Hematopoietic multipotent progenitor cell treated with erythropoietin and hydrocortisone succinate and interleukin-3 and kit ligand, for 6 days (in vitro differentiated cells): ENCODE measurements at regions not wholly inside any gene's neighbourhood (a gene's known extent, or its start where the extent isn't known, plus 50 kb on each side); places are given as distances from the start of the nearest gene placed in this dataset.

Experiments used
- DNase-seq: peaks from one replicate; pipeline ENCODE4 v3.0.0-alpha.2; 2015

DNA sequence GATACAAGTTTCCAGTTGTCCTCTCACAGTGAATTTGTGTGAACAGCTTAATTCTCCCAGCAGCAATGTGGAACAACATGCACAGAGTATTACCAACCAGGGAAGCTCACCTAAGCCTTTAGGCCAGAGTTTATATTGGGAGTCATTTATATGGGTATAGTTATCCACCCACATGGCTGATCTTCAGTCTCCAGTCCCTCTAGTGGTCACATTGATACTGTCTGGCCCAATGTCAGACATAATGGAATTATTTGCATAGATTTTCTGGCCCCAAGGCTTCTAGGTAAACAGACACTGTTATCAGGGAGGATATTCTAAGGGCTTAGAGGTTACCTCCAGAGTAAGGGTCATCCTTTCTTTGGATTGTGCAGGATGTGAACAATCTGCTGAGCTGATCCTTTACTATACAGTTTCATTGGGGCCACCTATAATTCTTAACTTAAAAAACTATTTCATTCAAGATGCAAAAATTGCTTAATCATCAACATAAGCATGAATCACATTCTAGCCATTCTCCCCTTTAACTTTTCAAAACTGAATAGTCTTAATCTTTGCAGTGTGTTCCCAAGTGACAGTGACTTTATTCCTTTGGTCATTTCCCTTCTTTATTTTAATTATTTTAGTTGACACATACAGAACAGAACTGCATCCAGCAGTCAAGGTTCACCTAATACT is 210.9 kb downstream of the LTN1 start:
- DNase-seq: peak; percentile 73

DNA sequence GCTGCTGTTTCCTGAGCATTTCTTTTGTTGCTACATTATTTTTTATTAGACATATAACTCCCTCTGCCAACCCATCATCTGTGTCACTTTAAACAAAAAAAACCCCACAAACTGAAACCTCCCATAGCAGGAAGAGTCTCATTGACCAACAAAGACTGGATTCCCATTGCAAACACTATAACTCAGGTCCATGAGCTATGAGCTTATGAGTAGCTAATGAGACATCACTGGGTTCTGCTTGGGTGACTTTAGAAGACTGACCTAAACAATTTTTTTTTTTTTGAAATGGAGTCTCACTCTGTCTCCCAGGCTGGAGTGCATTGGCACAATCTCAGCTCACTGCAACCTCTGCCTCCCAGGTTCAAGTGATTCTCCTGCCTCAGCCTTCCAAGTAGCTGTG is 212.8 kb downstream of the LTN1 start:
- DNase-seq: no peak

DNA sequence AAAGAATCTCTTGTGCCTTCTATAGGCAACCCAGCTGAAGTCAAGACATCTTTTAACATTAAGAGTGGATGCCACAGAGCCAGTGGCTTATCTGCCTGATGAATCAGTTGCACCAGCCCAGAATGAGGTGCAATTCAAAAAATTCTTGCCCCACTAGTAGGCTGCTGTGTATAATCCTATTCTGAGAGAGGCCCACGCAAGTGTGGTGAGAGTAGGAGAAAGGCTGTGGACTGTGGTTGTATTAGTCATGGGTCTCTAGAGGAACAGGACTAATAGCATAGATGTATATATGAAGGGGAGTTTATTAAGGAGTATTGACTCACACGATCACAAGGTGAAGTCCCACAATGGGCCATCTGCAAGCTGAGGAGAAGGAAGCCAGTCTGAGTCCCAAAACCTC is 216.4 kb downstream of the LTN1 start:
- DNase-seq: no peak

- DNase-seq: no peak
Observed at GRCh38 chr21:28775071-28775470, 217.6 kb downstream of the LTN1 start.

- no peak for DNase-seq
Observed at GRCh38 chr21:28773036-28773435, 219.6 kb downstream of the LTN1 start.

DNA sequence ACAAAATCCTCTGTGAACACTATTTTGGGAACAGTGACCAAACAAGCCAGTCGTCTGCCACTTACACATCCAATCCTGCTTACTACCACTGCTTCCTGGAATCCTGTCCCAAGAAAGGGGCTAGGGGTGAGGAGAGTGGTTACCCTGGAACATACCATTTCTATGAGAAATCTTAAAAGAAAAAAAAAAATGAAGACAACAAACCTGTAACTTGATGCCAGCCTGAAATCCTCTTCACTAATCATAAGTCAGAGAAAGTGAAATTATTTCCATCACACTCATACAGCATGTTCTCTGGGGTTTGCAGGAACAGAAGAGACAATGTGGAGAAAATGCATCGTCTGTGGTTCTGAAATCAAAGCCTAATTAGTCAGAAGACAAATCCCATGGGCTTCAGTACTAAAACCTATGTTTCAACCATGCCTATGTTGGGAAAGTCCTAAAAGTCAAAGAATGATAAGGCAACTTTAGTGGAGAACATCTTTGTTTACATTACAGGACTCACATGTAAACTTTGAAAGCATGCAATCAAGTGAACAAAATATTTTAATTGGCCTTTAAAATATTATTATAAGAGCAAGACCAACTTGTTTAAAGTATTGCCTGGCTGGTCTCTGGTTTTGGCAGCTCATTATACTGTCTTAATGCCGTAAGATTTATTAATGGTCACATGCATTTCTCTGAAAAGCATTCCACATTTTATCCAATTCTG is 220.7 kb downstream of the LTN1 start:
- DNase-seq: no peak

DNA sequence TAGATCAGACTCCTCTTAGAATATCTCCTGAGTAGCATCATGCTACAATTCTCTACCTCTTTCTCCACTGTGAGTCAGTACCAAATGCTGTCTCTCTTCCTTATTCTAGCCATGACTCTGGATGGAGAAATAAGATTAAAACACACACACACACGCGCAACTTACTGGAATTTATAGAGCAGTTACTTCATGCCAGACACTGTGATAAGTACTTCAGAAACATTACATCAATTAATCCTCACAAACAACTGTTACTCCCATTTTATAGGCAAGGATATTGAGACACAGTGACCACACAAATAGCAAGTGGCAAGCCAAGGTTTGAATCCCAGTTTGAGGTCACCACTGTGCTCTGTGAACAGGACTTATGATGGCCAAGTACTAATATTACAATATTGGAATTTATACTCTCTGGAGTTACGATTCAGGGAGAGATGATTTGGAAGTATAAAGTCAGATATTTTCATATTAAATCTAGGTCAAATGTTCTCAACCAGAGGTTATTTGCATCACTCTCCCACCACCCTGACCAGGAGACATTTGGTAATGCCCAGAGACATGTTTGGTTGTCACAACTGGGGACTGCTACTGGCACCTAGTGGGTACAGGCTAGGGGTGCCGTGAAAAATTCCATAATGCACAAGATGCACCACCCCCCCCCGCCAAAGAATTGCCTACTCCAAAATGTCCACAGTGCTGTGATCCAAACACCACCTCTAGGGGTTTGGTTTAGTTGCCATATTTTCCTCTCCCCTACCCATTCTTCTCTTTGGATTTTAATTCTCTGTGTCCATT is 221.6 kb downstream of the LTN1 start:
- no peak for DNase-seq

DNA sequence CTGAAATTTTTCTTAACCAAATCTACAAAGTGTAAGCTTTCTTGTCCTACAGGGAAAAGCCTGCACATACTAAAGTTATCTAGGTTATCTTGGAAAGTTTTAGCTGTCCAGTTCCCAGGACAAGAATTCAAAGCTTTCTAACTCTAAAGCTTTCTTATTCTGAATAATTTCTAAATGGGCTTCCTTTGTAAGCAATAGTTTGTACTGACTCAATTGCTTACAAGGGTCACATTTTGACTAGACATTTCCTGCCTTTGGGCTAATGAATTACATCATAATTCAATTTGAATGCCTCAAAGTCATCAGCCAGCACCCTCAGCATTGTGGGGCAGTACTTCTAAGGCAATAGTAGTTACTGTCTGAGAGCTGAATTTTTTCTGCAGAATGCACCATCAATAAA is 223.0 kb downstream of the LTN1 start:
- no peak for DNase-seq

GRCh38 chr21:28768753-28769152 is 223.9 kb downstream of the LTN1 start:
- DNase-seq: no peak

DNA sequence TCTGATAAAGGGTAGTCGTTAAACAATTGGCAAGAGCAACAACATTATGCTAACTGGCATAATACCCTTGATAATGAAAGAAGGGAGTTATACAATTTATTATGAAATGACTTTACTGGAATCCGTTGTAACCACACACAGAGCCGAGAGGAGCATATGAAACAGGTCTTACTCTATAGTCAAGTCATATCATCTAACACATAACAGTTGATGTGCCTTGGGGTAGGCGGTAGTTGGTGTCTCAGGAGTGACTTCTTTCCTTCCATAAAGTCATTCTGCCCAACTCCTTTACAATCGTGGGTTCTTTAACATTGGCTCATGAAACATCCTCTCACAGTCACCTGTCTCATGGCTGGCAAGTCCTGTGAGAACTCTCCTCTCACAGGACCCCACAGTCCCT is 225.2 kb downstream of the LTN1 start:
- no peak for DNase-seq

DNA sequence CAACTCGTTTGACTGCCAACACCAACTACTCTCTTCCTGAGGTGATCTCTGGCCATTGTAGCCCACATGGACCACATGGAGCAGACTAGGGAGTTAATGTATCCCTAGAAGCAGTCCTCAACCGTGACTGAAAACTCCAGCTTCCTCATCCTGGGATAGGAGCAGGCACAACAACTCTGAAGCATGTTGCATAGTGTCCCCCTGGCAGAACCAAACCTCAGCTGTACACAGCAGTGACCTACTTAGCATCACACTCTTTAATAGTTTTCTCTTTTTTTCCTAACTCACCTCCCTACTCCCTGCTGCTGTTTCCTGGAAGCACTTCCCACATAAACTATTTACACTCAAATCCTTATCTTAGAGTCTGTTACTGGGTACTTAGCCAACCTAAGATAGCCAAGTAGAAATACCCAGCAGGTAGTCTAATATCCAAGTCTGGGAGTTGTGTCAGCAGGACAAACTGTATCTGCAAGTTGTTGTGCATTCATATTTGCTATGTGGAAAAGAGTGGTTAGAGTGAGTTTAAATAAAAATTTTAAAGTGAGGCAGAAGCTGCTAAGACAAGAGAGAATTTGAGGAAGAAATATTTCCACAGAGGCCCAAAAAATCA is 228.8 kb downstream of the LTN1 start:
- DNase-seq: no peak

GRCh38 chr21:28762357-28762735 is 230.3 kb downstream of the LTN1 start:
- DNase-seq: no peak

DNA sequence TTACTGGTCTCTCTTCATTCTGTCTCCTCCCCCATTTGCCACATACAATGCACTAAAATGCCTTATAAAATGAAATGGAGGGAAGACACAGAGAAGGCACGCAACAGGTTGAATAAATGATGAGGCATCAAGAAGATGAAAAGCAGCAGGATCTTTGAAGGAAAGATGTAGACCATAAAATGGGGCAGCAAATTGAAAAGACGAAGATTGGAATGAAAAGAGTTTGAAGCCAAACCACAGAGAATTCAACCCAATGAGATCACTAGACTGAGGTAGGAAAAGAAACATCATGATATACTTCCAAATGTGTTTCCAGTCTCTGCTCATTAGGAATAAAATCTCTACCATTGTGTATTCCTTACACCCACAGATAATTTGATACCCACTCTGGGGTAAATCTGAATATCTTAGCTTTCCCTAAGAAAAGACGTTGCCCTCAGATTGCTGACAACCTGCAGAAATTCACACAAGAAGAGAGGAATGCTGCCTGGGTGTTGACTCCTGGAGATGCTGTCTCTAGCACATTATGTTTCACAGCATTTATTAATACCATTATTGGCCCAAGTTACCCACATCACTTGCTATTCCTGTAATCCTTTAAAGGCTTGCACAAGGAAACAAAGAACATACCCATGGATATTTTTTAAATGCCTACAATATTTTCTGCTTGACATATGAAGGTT is 230.9 kb downstream of the LTN1 start:
- DNase-seq: no peak

GRCh38 chr21:28758883-28759242 is 233.8 kb downstream of the LTN1 start:
- no peak for DNase-seq

DNA sequence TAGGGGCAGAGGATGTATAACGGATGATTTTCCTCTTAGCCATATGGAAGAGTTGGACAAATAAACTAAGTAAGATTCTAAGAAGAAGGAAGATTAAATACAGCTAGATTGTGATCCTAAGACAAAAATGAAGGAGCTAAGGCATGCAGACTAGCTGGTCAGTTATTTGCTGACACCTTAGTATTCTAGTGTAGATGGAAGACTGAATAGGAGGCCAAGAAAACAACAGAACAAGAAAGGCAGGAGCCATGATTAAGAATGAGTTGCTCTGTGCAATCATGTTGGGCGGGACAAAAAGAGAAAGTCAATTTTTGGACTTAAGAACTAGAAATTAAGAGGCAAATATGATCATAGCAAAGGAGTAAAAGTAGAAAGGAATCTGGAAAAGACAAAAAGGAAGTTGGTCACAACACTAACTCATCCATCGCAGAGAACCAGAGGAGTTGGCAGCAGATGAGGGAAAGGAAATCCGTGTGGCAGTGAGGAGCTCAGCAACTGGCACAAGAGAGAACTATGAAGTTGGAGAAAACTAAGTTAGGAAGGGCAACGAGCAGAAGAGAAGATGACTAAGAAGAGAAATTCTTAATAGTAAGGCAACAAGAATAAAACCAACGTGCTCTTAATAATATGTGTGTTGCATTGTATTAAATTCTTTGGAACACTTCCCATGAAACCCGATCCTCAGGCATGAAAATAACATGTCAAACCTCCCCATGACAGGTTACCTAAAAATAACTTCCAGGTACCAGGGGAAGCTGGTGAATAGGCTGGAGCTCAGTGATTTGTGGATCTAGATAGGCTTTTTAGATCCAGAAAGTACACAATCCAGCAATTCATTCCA is 234.4 kb downstream of the LTN1 start:
- DNase-seq: no peak

DNA sequence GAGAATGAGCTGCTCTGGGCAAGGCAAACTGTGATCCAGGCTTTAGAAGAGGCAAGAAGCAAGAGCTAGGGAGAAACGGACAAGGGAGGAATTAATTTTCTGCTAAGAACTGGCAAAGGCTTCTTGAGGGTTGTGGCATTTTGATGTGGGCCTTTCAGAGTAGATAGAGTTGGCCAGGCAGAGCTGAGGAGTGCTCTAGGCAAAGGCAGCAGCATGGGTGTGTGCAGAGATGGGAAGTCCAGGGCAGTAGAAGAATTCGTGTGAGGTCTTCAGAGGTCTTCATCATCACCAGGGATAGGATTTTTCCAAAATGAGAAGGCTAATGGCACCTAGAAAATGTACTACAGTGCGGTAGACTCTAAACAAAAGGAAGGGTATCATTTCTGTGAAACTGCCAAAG is 237.8 kb downstream of the LTN1 start:
- no peak for DNase-seq

DNA sequence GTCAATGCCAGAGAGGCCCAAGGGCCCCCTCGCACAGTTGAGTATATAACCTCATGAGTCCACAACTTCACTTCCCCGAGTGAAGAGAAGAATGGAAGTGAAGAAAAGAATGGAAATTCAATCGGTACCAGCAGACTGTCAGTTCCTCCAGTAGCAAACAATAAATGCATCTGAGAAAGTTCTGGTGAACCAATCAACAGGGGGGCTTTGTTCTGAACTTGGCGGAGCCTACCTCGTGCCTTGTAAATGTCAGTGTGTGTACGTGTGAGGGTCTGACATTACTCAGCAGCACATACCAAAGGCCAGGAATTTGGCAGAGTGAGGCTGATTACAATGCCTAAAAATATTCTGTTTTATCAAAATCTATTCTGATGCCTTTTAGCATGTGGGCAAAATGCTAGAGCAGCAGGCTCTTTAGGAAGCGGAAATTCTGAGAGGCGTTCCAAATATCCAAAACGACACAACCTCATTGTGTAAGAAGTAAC is 238.5 kb downstream of the LTN1 start:
- DNase-seq: no peak

DNA sequence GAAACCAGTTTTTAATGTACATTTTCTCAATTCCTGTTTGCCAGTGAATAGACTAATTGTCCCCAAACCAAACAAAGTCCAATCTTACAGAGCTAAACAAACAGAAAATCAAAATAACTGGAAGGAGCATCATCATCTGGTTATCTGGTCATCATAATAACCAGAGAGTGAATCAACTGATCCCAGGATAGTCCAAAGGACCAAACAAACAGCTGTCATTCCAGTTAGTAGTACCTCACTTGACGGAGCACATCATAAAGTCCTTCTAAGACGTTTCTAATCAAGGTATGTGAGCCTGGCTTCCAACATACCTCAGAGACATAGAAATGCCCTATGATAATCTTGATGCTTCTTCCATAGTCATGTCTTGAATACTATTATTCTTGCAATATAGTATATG is 240.5 kb downstream of the LTN1 start:
- DNase-seq: no peak

DNA sequence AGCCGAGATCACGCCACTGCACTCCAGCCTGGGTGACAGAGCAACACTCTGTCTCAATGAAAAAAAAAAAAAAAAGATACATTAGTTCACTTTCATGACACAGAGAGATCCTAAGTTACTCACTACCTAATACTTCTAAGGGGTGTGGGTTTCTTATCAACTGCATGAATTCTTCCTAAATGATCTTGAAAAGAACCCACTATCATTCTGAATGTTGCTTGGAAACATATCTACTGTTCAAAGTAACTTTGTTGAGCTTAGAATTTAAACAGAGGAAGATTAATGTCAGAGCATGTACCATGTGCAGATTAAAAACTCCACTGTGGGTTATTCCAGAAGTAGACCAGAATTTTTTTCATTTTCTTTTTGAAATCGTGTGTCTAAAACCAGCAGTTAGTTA is 241.5 kb downstream of the LTN1 start:
- no peak for DNase-seq

DNA sequence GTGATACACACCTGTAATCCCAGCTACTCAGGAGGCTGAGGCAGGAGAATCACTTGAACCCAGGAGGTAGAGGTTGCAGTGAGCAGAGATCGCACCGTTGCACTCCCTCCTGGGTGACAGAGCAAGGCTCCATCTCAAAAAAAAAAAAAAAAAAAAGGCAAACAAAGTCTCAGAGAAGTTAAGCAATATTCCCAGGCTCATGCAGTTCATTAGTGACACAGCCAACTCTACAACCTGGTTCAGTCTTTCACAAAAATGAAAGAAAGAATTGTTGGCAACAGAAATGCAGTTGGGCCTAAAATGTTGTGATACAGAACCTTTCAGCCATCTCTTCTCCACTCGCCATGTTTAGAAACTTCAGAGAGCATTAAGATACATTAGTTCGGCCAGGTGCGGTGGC is 242.1 kb downstream of the LTN1 start:
- DNase-seq: no peak

GRCh38 chr21:28749536-28749935 is 243.1 kb downstream of the LTN1 start:
- DNase-seq: no peak

DNA sequence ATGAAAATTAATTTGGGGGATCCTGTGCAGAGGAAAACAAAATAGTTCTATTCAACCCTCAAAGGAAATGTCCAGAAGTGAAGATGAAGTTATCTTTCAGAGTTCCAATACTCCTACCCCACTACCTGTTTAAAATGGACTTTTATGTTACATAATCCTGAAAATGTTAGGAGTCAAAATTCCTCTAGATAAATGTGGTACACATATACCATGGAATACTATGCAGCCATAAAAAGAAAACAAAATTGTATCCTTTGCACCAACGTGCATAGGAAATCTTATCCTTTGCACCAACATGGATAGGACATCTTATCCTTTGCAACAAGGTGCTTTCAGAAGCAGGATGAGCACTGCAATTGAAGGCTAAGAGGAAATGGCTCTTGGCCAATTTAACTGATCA is 245.2 kb downstream of the LTN1 start:
- DNase-seq: no peak
